Myocyte (in vitro differentiated cells): ENCODE measurements at regions not wholly inside any gene's neighbourhood (a gene's known extent, or its start where the extent isn't known, plus 50 kb on each side); places are given as distances from the start of the nearest gene placed in this dataset.
A peak's percentile ranks its signal among the peaks of the same experiment; 100 is the strongest.
"Not testable (repeated sequence)": the region's sequence is repeated elsewhere in the genome, so short reads cannot be mapped to it uniquely, and the experiment has no call there.

Experiments used
- DNase-seq: peaks from one replicate; pipeline ENCODE4 v3.0.0-alpha.2; 2012; ENCODE audit warnings: low read depth

DNA sequence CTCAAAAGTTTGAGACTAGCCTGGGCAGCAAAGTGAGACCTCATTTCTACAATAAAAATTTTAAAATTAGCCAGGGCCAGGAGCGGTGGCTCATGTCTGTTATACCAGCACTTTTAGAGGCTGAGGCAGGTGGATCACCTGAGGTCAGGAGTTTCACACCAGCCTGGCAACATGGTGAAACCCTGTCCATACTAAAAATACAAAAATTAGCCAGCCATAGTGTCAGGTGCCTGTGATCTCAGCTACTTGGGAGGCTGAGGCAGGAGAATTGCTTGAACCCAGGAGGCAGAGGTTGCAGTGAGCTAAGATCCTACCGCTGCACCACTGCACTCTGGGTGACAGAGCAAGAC, 85.1 kb upstream of the MAP4 start:
- DNase-seq = not testable (repeated sequence)

DNA sequence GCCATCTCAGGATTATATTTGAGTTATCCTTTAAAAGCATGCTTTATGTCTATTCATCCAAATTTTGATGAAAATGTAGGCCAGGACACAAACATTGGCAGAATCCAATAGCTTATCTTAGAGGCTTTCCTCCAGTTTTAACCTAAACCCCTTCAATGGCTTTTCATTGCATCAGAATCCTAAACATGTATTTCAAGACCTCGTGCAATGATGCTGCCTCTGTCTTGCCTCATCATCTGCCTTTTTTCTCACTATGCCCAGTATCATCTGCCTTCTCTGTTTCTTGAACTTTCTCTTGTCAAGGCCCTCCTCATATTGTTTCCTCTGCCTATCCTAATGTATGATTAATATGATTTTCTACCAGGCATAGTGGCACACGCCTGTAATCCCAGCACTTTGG, 76.1 kb upstream of the MAP4 start:
- DNase-seq = no peak

DNA sequence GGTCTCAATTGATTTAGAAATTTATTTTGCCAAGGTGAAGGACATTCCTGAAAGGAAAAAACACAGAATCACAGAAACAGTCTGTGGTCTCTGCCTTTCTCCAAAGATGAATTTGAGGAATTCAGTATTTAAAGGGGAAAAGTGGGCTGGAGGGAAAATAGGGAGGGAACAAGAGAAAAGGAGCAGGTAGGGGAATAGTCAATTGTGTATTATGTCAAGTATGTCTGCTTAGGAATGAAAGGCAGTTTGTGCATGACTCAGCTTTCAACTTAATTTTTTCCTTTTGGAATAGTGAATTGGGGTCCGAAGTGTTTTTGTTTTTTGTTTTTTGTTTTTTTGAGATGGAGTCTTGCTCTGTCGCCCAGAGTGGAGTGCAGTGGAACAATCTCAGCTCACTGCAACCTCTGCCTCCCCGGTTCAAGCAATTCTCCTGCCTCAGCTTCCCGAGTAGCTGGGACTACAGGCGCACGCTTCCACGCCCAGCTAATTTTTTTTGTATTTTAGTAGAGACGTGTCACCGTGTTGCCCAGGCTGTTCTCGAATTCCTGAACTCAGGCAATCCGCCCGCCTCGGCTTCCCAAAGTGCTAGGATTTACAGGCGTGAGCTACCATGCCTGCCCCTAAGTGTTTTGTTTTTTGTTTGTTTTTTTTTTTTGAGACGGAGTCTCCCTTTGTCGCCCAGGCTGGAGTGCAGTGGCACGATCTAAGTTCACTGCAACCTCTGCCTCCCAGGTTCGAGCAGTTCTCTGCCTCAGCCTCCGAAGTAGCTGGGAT, 74.1 kb upstream of the MAP4 start:
- DNase-seq = no peak

DNA sequence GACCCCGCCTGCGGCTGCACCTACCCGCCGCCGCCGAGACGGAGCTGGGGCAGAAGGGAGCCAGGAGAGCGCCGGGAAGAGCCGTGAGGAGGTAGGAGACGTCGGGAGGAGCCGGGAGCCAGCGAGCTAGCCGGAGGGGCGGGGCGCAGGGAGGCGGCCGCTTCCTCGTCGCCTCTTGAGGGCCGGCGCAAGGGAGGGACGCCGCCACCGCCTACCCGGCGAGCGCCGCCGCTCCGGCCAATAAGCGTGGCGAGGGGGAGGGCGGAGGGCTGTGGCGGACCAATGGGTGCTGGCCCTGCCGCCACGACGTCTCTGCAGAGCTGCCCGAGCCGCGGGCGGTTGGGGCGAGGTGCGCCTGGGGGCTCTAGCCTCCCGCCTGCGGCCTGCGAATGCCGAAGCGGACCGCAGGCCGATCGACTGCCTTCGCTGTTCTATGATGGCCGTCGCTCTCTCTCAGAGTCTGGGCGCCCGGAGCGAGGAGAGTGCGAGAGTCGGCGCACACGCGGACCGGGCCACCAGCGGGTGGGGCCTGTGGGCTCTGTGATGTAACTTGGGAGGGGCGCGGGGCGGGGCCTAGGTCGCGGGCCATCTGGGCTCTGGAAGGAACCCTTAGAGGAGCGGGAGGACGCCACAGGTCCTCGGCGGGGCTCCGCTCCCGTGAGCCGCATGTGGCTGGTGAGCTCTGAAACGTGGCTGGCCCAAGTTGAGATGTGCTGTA, 72.7 kb upstream of the MAP4 start:
- DNase-seq = peak; percentile 97

DNA sequence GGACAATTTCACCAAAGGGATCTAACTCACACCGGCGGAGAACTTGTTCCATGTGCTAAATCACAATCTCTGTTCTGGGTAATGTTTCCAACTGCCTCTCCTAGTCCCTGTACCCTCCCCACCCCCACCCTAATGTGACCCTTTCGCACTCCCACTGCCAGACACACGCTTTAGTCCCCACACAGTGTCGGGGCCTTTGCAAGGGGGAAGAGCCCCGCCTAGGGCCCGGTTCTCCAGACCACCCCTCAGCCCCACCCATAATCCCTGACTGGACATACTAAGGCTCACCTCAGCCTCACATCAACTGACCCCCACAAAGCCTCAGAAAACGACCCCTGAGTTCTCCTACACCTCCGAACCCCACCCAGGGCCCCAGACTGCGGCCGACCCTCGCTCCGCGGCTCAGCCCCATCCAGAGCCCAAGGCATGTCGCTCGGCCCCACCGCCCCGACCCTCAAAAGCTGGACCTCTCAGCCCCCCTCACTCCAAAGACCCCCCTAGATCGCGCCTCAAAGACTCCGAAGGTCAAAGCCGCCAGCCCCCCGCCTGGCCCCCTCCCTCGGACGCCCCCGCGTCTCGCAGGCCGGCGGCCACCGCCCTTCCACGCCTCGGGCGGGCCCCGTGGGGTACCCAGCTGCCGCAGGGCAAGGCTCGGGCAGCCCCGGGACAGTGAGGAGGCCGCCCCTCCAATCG, 72.0 kb upstream of the MAP4 start:
- peak; percentile 66 for DNase-seq

DNA sequence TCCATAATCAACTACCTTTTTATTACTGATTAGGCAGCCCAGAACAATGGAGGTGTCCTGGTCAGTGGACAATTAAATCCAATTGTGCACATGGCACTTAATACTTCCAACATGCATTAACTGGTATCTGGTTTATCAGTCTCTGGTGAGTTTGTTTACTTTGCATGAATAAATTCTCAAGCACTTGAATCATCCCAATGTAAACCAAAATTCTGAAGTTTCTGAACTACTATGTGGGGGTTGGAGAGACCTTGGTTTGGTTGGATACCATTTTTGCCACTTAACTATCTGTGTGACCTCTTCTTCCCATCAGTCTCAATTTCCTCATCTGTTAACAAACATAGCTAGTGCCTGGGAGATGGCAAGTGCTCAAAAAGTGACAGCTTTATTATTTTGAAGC, 70.5 kb upstream of the MAP4 start:
- no peak for DNase-seq

DNA sequence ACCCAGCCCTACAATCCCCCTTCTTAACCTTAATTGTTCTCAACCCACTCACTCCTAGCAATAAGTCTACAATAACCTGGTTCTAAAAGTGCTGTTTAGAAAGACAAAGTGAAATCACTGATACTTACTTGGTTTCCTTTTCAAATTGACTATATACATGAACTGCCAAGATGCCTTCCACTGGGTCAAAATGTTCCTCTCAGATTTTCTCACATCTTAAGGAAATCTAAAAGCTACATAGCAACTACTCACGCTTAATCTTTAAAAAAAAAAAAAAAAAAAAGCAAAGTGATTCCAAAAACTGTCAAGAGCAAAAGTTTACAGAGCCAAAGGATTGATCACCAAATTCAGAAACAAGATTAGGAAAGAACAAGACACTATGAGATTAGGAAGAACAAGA, 68.7 kb upstream of the MAP4 start:
- no peak for DNase-seq

DNA sequence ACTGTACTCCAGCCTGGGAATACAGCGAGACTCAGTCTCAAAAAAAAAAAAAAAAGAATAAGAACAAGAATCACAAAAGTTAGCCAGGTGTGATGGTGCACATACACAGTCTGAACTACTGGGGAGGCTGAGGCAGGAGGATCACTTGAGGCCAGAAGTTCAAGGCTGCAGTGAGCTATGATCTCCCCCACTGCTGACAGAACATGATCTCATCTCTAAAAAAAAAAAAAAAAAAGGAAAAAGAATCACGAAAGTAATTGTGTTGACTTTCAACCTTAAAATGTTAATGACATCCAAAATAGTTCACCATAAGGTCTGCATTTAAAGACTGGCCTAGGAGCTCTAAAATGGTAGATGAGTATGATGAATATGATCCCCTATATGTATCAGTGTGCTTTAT, 68.0 kb upstream of the MAP4 start:
- DNase-seq = no peak

DNA sequence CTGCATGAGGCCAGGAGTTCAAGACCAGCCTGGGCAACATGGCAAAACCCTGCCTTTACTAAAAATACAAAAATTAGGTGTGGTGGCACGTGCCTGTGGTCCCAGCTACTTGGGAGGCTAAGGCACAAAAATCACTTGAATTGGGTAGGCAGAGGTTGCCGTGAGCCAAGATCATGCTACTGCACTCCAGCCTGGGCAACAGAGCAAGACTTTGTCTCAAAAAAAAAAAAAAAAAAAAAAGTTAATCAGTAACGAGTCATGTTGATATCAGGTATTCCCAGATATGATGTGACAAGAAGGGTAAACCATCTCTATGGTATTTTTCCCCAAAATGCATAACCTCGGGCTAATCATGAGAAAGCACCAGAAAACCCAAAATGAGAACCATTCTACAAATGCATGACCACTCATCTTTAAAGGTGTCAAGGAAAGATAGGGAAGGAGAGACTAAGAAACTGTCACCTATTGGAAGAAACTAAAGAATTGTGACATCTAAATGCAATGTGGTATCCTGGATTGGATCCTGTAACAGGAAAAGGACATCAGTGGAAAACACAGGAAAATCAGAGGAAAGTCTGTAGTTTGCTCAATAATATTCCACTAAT, 66.5 kb upstream of the MAP4 start:
- DNase-seq = no peak

DNA sequence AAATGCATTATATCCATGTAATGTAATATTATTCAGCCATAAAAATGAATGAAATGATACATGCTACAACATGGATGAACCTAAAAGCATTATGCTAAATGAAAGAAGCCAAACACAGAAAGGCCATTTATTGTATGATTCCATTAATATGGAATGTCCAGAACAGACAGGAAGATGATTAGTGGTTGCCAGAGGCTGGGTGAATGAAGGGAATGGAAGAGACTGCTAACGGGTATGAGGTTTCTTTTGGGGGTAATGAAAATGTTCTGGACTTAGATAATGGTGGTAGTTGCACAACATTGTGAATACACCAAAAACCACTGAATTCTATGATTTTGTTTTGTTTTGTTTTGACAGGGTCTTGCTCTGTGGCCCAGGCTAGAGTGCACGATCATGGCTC, 61.6 kb upstream of the MAP4 start:
- DNase-seq = peak; percentile 31

DNA sequence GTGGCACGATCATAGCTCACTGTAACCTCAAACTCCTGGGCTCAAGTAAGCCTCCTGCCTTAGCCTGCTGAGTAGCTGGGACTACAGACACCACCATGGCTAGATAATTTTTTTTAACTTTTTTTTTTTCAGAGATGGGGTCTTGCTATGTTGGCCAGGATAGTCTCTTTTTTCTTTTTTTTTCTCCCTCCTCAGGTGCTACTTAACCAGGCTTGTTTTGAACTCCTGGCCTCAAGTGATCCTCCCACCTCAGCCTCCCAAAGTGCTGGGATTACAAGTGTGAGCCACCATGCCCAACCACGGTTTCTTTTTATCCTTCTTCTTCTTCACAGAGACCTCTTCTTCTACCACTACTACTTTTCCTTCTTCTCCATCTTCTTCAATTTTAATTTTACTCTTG, 53.8 kb upstream of the MAP4 start:
- no peak for DNase-seq

DNA sequence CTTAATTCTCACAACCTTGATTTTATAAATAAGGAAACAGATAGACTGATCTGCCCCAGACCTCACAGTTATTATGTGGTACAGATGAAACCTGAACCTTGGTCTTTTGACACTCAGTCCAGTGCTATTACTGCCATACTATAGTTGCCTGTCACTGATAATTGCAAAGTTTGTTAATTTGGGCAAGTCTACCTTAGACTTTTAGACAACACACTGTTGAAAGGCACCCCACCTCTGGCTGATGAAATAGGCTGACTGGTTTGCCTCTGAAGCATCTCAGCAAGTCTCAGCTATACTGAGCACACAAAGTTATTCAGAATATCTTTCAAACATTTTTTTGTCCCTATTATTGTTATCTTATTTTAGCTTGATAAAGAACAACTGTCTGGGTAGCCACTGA, 53.1 kb upstream of the MAP4 start:
- DNase-seq = peak; percentile 31

DNA sequence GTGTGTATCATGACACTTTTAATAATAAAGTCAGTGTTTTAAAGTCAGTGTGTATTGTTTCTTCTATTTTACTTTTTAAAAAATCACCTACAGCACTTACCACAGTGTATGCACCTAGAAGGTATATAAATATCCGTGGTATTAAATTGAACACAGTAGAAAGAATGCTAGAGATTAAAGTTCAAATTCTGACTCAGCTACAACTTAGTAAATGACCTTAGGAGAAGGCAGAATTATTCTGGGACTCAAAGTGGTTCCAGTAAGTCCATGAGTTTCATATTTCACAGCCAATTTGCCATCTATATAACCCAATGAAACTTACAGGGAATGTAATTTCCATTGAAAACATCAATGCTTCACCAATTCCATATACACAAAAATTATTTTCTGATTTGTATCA, 52.7 kb upstream of the MAP4 start:
- DNase-seq = no peak

DNA sequence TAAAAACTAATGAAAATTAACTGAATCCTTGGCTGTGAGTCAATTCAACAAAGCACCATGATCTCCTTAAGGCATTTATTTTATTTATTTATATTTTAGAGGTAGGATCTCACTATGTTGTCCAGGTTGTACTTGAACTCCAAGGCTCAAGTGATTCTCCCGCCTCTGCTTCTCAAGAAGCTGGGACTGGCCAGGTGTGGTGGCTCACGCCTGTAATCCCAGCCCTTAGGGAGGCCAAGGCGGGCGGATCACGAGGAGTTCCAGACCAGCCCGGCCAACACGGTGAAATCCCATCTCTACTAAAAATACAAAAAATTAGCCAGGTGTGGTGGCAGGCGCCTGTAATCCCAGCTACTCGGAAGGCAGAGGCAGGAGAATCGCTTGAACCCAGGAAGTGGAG, 52.1 kb upstream of the MAP4 start:
- DNase-seq = not testable (repeated sequence)

DNA sequence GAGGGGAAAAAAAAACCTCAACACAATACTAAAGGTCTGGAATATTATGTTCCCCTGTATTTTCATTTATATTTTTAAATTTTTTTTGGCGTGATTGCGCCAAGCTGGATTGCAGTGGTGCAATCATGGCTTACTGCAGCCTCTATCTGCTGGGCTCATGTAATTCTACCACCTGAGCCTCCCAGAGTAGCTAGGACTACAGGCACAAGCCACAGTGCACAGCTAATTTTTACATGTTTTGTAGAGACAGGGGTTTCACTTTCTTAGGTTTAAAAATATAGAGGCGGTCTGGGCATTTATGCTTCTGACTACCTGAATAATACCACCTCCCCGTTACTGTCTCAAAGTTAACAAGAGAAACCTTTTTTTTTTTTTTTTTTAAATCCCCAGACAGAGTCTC, 51.1 kb upstream of the MAP4 start:
- DNase-seq = no peak
